ENCODE measurements at regions not wholly inside any gene's neighbourhood (a gene's known extent, or its start where the extent isn't known, plus 50 kb on each side); places are given as distances from the start of the nearest gene placed in this dataset.
"Not testable (repeated sequence)": the region's sequence is repeated elsewhere in the genome, so short reads cannot be mapped to it uniquely, and the experiment has no call there.

GRCh38 chr4:114444211-114444610, 154.4 kb upstream of the UGT8 start:
- H3K4me3 ChIP-seq (ENCODE audit: low read length): no peak overlapping the region
- no peak for TF ChIP-seq ZNF274 (IDR thresholded peaks at IDR 0.05; ENCODE audit: low read depth, low read length)

- H3K4me3 ChIP-seq (ENCODE audit: low read length): not testable (repeated sequence)
Observed at GRCh38 chr4:114447963-114448516, 150.6 kb upstream of the UGT8 start.

- no peak for TF ChIP-seq ZNF274 (IDR thresholded peaks at IDR 0.05; ENCODE audit: low read depth, low read length)
- H3K4me3 ChIP-seq (ENCODE audit: low read length): no peak overlapping the region
Observed at GRCh38 chr4:114458728-114459127, 139.9 kb upstream of the UGT8 start.

- TF ChIP-seq ZNF274 (IDR thresholded peaks at IDR 0.05; ENCODE audit: low read depth, low read length): no peak
- no peak overlapping the region for H3K4me3 ChIP-seq (ENCODE audit: low read length)
Observed at GRCh38 chr4:114464726-114465272, 133.8 kb upstream of the UGT8 start.

GRCh38 chr4:114465766-114466165, 132.8 kb upstream of the UGT8 start:
- no peak for TF ChIP-seq ZNF274 (IDR thresholded peaks at IDR 0.05; ENCODE audit: low read depth, low read length)
- H3K4me3 ChIP-seq (ENCODE audit: low read length): no peak overlapping the region

- H3K4me3 ChIP-seq (ENCODE audit: low read length): no peak overlapping the region
- TF ChIP-seq ZNF274 (IDR thresholded peaks at IDR 0.05; ENCODE audit: low read depth, low read length): no peak
Observed at GRCh38 chr4:114466299-114466698, 132.3 kb upstream of the UGT8 start.

- TF ChIP-seq ZNF274 (IDR thresholded peaks at IDR 0.05; ENCODE audit: low read depth, low read length): no peak
- no peak overlapping the region for H3K4me3 ChIP-seq (ENCODE audit: low read length)
Observed at GRCh38 chr4:114472269-114473032, 126.2 kb upstream of the UGT8 start.

- TF ChIP-seq ZNF274 (IDR thresholded peaks at IDR 0.05; ENCODE audit: low read depth, low read length): no peak
- H3K4me3 ChIP-seq (ENCODE audit: low read length): no peak overlapping the region
Observed at GRCh38 chr4:114474188-114474800, 124.3 kb upstream of the UGT8 start.

- no peak for TF ChIP-seq ZNF274 (IDR thresholded peaks at IDR 0.05; ENCODE audit: low read depth, low read length)
- H3K4me3 ChIP-seq (ENCODE audit: low read length): no peak overlapping the region
Observed at GRCh38 chr4:114476310-114476709, 122.3 kb upstream of the UGT8 start.

GRCh38 chr4:114479595-114479994, 119.0 kb upstream of the UGT8 start:
- TF ChIP-seq ZNF274 (IDR thresholded peaks at IDR 0.05; ENCODE audit: low read depth, low read length): no peak
- no peak overlapping the region for H3K4me3 ChIP-seq (ENCODE audit: low read length)

- H3K4me3 ChIP-seq (ENCODE audit: low read length): no peak overlapping the region
- TF ChIP-seq ZNF274 (IDR thresholded peaks at IDR 0.05; ENCODE audit: low read depth, low read length): no peak
Observed at GRCh38 chr4:114481856-114482255, 116.8 kb upstream of the UGT8 start.

- H3K4me3 ChIP-seq (ENCODE audit: low read length): no peak overlapping the region
- no peak for TF ChIP-seq ZNF274 (IDR thresholded peaks at IDR 0.05; ENCODE audit: low read depth, low read length)
Observed at GRCh38 chr4:114487101-114487500, 111.5 kb upstream of the UGT8 start.

- no peak for TF ChIP-seq ZNF274 (IDR thresholded peaks at IDR 0.05; ENCODE audit: low read depth, low read length)
- no peak overlapping the region for H3K4me3 ChIP-seq (ENCODE audit: low read length)
Observed at GRCh38 chr4:114488301-114488982, 110.2 kb upstream of the UGT8 start.

- no peak for TF ChIP-seq ZNF274 (IDR thresholded peaks at IDR 0.05; ENCODE audit: low read depth, low read length)
- no peak overlapping the region for H3K4me3 ChIP-seq (ENCODE audit: low read length)
Observed at GRCh38 chr4:114494246-114494803, 104.3 kb upstream of the UGT8 start.
